HepG2 (cell line): ENCODE measurements at regions not wholly inside any gene's neighbourhood (a gene's known extent, or its start where the extent isn't known, plus 50 kb on each side); places are given as distances from the start of the nearest gene placed in this dataset.

Source experiments
- CHCHD3 ChIP-seq: sonication (generic); formaldehyde crosslinking; IDR thresholded peaks from 2 replicates; pipeline ENCODE4 v1.8.0; 2022; ENCODE audit warnings: mild to moderate bottlenecking, missing genetic modification reagents, moderate library complexity
- ETV6 ChIP-seq: sonication (generic); formaldehyde crosslinking; conservative IDR thresholded peaks from 2 replicates; pipeline ENCODE4 v1.4.0; 2020; ENCODE audit warnings: missing genetic modification reagents
- MED13 ChIP-seq: sonication (generic); formaldehyde crosslinking; IDR thresholded peaks from 2 replicates; pipeline ENCODE4 v1.5.0; 2020; ENCODE audit warnings: missing genetic modification reagents
- MLLT10 ChIP-seq: sonication (generic); formaldehyde crosslinking; IDR thresholded peaks from 2 replicates; pipeline ENCODE4 v1.4.0; 2020; ENCODE audit warnings: missing genetic modification reagents
- RNF2 ChIP-seq: fragments of 450-650 bp; conservative IDR thresholded peaks from 2 replicates; pipeline ENCODE4 v1.6.1; 2016; ENCODE audit warnings: low read depth
- ZBTB7B ChIP-seq: sonication (generic); formaldehyde crosslinking; IDR thresholded peaks from 2 replicates; pipeline ENCODE4 v1.4.0; 2020; ENCODE audit warnings: missing genetic modification reagents
- ZNF17 ChIP-seq: sonication (generic); formaldehyde crosslinking; IDR thresholded peaks from 2 replicates; pipeline ENCODE4 v1.5.0; 2020; ENCODE audit warnings: mild to moderate bottlenecking, missing genetic modification reagents
- ZNF253 ChIP-seq: sonication (generic); formaldehyde crosslinking; IDR thresholded peaks from 2 replicates; pipeline ENCODE4 v1.8.0; 2022; ENCODE audit warnings: mild to moderate bottlenecking, missing genetic modification reagents, borderline replicate concordance
- TF ChIP-seq, protein P1 (sequence below): sonication (generic); formaldehyde crosslinking; IDR thresholded peaks from 2 replicates; pipeline ENCODE4 v1.5.0; 2020; ENCODE audit warnings: mild to moderate bottlenecking, missing genetic modification reagents, moderate library complexity
- TF ChIP-seq, protein P2 (sequence below), 2 experiments: IDR thresholded peaks; 2 replicates each; pipeline ENCODE4 v1.6.1; 2011 to 2012; ENCODE audit warnings: low read length in 2 of 2, borderline replicate concordance in 1 of 2, low read depth in 1 of 2, mild to moderate bottlenecking in 1 of 2, moderate library complexity in 1 of 2

DNA sequence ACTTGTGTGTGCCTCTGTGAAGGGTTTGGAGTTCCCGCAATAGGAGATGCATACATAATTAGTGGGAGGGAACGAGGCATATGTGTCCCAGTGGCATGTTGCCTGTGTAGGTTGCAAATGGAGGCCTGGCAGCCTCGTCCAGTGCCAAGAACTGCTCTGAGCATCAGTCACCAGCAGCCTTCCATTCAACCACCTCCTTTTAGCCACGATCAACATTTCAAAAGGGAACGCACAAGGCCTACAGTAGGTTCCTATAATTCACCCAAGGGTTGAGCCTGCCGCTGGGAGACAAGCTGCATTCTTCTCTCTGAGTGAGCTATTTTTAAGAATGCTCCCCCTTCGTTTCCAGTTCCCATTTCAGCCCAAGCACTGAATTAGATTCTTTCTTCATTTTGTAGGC, 78.8 kb upstream of the CTNNB1 start:
- TF ChIP-seq MED13, result no peak
- TF ChIP-seq CHCHD3 (CRISPR knock-in tag), result no peak
- no peak for TF ChIP-seq ZNF17
- no peak for TF ChIP-seq RNF2
- TF ChIP-seq, protein P1, sequence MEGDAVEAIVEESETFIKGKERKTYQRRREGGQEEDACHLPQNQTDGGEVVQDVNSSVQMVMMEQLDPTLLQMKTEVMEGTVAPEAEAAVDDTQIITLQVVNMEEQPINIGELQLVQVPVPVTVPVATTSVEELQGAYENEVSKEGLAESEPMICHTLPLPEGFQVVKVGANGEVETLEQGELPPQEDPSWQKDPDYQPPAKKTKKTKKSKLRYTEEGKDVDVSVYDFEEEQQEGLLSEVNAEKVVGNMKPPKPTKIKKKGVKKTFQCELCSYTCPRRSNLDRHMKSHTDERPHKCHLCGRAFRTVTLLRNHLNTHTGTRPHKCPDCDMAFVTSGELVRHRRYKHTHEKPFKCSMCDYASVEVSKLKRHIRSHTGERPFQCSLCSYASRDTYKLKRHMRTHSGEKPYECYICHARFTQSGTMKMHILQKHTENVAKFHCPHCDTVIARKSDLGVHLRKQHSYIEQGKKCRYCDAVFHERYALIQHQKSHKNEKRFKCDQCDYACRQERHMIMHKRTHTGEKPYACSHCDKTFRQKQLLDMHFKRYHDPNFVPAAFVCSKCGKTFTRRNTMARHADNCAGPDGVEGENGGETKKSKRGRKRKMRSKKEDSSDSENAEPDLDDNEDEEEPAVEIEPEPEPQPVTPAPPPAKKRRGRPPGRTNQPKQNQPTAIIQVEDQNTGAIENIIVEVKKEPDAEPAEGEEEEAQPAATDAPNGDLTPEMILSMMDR (CRISPR knock-in tag), result no peak
- TF ChIP-seq ZNF253 (CRISPR knock-in tag), result no peak
- TF ChIP-seq, protein P2, sequence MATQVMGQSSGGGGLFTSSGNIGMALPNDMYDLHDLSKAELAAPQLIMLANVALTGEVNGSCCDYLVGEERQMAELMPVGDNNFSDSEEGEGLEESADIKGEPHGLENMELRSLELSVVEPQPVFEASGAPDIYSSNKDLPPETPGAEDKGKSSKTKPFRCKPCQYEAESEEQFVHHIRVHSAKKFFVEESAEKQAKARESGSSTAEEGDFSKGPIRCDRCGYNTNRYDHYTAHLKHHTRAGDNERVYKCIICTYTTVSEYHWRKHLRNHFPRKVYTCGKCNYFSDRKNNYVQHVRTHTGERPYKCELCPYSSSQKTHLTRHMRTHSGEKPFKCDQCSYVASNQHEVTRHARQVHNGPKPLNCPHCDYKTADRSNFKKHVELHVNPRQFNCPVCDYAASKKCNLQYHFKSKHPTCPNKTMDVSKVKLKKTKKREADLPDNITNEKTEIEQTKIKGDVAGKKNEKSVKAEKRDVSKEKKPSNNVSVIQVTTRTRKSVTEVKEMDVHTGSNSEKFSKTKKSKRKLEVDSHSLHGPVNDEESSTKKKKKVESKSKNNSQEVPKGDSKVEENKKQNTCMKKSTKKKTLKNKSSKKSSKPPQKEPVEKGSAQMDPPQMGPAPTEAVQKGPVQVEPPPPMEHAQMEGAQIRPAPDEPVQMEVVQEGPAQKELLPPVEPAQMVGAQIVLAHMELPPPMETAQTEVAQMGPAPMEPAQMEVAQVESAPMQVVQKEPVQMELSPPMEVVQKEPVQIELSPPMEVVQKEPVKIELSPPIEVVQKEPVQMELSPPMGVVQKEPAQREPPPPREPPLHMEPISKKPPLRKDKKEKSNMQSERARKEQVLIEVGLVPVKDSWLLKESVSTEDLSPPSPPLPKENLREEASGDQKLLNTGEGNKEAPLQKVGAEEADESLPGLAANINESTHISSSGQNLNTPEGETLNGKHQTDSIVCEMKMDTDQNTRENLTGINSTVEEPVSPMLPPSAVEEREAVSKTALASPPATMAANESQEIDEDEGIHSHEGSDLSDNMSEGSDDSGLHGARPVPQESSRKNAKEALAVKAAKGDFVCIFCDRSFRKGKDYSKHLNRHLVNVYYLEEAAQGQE (IDR thresholded peaks at IDR 0.05; ENCODE audit: borderline replicate concordance in 1 of 2, low read depth in 1 of 2, low read length in 2 of 2), result no peak
- no peak for TF ChIP-seq ZBTB7B (CRISPR knock-in tag)
- TF ChIP-seq MLLT10 (CRISPR knock-in tag), result no peak
- TF ChIP-seq ETV6 (CRISPR knock-in tag), result no peak
